Progenitor cell of endocrine pancreas (in vitro differentiated cells): ENCODE measurements at regions not wholly inside any gene's neighbourhood (a gene's known extent, or its start where the extent isn't known, plus 50 kb on each side); places are given as distances from the start of the nearest gene placed in this dataset.

Source experiments
- DNase-seq: peaks from one replicate; pipeline ENCODE4 v3.0.0; 2021; ENCODE audit warnings: low spot score; ENCODE audit not compliant: unreplicated experiment
- H3K27ac Mint-ChIP-seq: 2 replicates; pipeline ENCODE4 v1.8.0; 2021; ENCODE audit warnings: mild to moderate bottlenecking, moderate library complexity, mixed read lengths
- H3K27me3 Mint-ChIP-seq: 2 replicates; pipeline ENCODE4 v1.8.0; 2021; ENCODE audit warnings: mixed read lengths
- H3K36me3 Mint-ChIP-seq: 2 replicates; pipeline ENCODE4 v1.8.0; 2022; ENCODE audit warnings: mixed read lengths; ENCODE audit not compliant: insufficient read depth
- H3K4me1 Mint-ChIP-seq: 2 replicates; pipeline ENCODE4 v1.8.0; 2021; ENCODE audit warnings: low read depth, mixed read lengths
- H3K4me3 Mint-ChIP-seq: 2 replicates; pipeline ENCODE4 v1.8.0; 2021; ENCODE audit warnings: low read depth, mild to moderate bottlenecking, moderate library complexity, mixed read lengths
- H3K9me3 Mint-ChIP-seq: 2 replicates; pipeline ENCODE4 v1.8.0; 2021; ENCODE audit warnings: low read depth, mixed read lengths
- CTCF ChIP-seq: fragments of 200-600 bp; sonication (generic); IDR thresholded peaks from one replicate; pipeline ENCODE4 v1.5.0; 2021; ENCODE audit warnings: antibody characterized with exemption, mild to moderate bottlenecking; ENCODE audit not compliant: unreplicated experiment

DNA sequence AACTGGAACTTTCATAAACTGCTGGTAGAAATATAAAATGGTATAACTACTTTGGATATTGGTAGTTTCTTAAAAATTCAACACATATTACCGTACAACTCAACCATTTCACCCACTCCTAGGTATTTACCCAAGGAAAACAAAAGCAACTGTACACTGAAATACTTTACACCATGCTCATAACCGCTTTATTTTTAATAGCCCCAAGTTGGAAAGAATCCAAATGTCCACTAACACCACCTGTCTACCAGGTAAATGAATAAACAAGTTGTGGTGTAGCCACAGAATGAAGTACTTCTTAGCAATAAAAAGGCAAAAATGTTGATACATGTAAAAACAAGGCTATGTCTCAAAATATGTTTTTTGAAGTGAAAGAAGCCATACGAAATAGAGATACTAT lies 215.9 kb upstream of the PEX5L start:
- no peaks in the 10 kb centered on the region for H3K27me3 Mint-ChIP-seq
- H3K4me3 Mint-ChIP-seq, result no peak overlapping the region
- no peaks in the 10 kb centered on the region for H3K4me1 Mint-ChIP-seq
- no peak overlapping the region for H3K27ac Mint-ChIP-seq
- H3K36me3 Mint-ChIP-seq, result no peaks in the 10 kb centered on the region
- no peak for DNase-seq
- H3K9me3 Mint-ChIP-seq, result peaks cover 6% of the 10 kb centered on the region
- TF ChIP-seq CTCF, result no peak

DNA sequence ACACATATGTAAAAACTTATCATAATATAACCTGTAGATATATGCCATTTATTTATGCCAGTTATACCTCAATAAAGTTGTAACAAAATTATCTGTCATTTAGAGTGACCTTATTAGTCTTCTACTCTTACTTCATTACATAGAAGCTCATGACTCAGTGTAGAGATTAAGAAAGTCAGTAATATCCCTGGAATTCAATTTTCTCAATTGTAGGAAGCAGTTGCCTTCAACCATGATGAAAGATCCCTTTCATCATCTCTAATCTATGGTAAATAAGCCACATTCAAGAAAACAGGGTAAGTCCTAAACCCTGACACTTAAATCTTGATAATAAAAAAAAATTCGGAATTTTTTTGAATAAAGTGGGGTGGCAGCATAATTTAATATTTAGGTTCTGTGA lies 216.5 kb upstream of the PEX5L start:
- no peaks in the 10 kb centered on the region for H3K4me1 Mint-ChIP-seq
- TF ChIP-seq CTCF, result no peak
- no peak overlapping the region for H3K27ac Mint-ChIP-seq
- no peak overlapping the region for H3K4me3 Mint-ChIP-seq
- H3K9me3 Mint-ChIP-seq, result peaks cover 11% of the 10 kb centered on the region
- H3K36me3 Mint-ChIP-seq, result no peaks in the 10 kb centered on the region
- no peaks in the 10 kb centered on the region for H3K27me3 Mint-ChIP-seq
- no peak for DNase-seq

GRCh38 chr3:180264479-180264878 lies 227.7 kb upstream of the PEX5L start:
- Mint-ChIP-seq H3K27ac (no peak overlapping the region), H3K4me3 (no peak overlapping the region), H3K36me3 (no peaks in the 10 kb centered on the region), H3K9me3 (peaks cover 30% of the 10 kb centered on the region), H3K27me3 (no peaks in the 10 kb centered on the region), H3K4me1 (no peaks in the 10 kb centered on the region)
- TF ChIP-seq CTCF, result no peak
- no peak for DNase-seq

GRCh38 chr3:180265551-180265950 lies 228.8 kb upstream of the PEX5L start:
- no peak overlapping the region for H3K4me3 Mint-ChIP-seq
- no peak overlapping the region for H3K27ac Mint-ChIP-seq
- DNase-seq, result no peak
- TF ChIP-seq CTCF, result no peak
- peaks cover 26% of the 10 kb centered on the region for H3K9me3 Mint-ChIP-seq
- H3K4me1 Mint-ChIP-seq, result no peaks in the 10 kb centered on the region
- no peaks in the 10 kb centered on the region for H3K27me3 Mint-ChIP-seq
- no peaks in the 10 kb centered on the region for H3K36me3 Mint-ChIP-seq

GRCh38 chr3:180267202-180267843 lies 230.6 kb upstream of the PEX5L start:
- DNase-seq, result no peak
- Mint-ChIP-seq H3K27ac (no peak overlapping the region), H3K9me3 (peaks cover 14% of the 10 kb centered on the region), H3K4me1 (no peaks in the 10 kb centered on the region), H3K36me3 (no peaks in the 10 kb centered on the region), H3K4me3 (no peak overlapping the region), H3K27me3 (no peaks in the 10 kb centered on the region)
- TF ChIP-seq CTCF, result no peak
